OCI-LY1 (cell line): ENCODE measurements at regions not wholly inside any gene's neighbourhood (a gene's known extent, or its start where the extent isn't known, plus 50 kb on each side); places are given as distances from the start of the nearest gene placed in this dataset.

Source experiments
- H2AFZ ChIP-seq: fragments of 200-600 bp; sonication (generic), shearing (Covaris generic); 2 replicates; pipeline ENCODE4 v1.6.0; 2014; ENCODE audit warnings: antibody characterized with exemption, mild to moderate bottlenecking, low read length
- H3F3A ChIP-seq: fragments of 200-600 bp; sonication (generic), shearing (Covaris generic); 2 replicates; pipeline ENCODE4 v1.6.0; 2014; ENCODE audit warnings: mild to moderate bottlenecking, antibody characterized with exemption, low read length, moderate library complexity; ENCODE audit not compliant: insufficient read depth
- H3K27ac ChIP-seq: fragments of 200-600 bp; sonication (generic); 2 replicates; pipeline ENCODE4 v1.5.1; 2014; ENCODE audit warnings: low read length, mixed run types, mild to moderate bottlenecking, low read depth; ENCODE audit not compliant: poor library complexity, severe bottlenecking
- H3K27me3 ChIP-seq: fragments of 200-600 bp; sonication (generic); 2 replicates; pipeline ENCODE4 v1.6.0; 2014; ENCODE audit warnings: antibody characterized with exemption, mild to moderate bottlenecking, low read length, moderate library complexity; ENCODE audit not compliant: insufficient read depth
- H3K36me3 ChIP-seq: fragments of 200-600 bp; sonication (generic); 2 replicates; pipeline ENCODE4 v1.6.1; 2014; ENCODE audit warnings: mild to moderate bottlenecking, antibody characterized with exemption, low read length, moderate library complexity, mixed read lengths; ENCODE audit not compliant: insufficient read depth
- H3K4me1 ChIP-seq: fragments of 200-600 bp; sonication (generic); 2 replicates; pipeline ENCODE4 v1.5.1; 2014; ENCODE audit warnings: mild to moderate bottlenecking, low read length, moderate library complexity; ENCODE audit not compliant: insufficient read depth, severe bottlenecking
- H3K4me2 ChIP-seq: fragments of 200-600 bp; sonication (generic), shearing (Covaris generic); 2 replicates; pipeline ENCODE4 v1.6.1; 2014; ENCODE audit warnings: low read length
- H3K4me3 ChIP-seq: fragments of 200-600 bp; sonication (generic); 2 replicates; pipeline ENCODE4 v1.5.1; 2014; ENCODE audit warnings: low read length, low read depth, mild to moderate bottlenecking, mixed read lengths; ENCODE audit not compliant: poor library complexity, severe bottlenecking
- H3K79me2 ChIP-seq: fragments of 200-600 bp; shearing (Covaris generic); 2 replicates; pipeline ENCODE4 v1.6.1; 2016; ENCODE audit warnings: mixed run types, low read length, mixed read lengths; ENCODE audit not compliant: insufficient read depth
- H3K9ac ChIP-seq: fragments of 200-600 bp; sonication (generic), shearing (Covaris generic); 2 replicates; pipeline ENCODE4 v1.6.1; 2014; ENCODE audit warnings: mild to moderate bottlenecking, low read length, mixed read lengths
- H3K9me2 ChIP-seq: fragments of 200-600 bp; sonication (generic), shearing (Covaris generic); 2 replicates; pipeline ENCODE4 v1.6.1; 2014; ENCODE audit warnings: low read depth, mild to moderate bottlenecking, low read length, mixed read lengths
- H3K9me3 ChIP-seq: fragments of 200-600 bp; shearing (Covaris generic); 2 replicates; pipeline ENCODE4 v1.6.1; 2014; ENCODE audit warnings: low read length, mixed read lengths
- H4K20me1 ChIP-seq: fragments of 200-600 bp; sonication (generic), shearing (Covaris generic); 2 replicates; pipeline ENCODE4 v1.6.0; 2016; ENCODE audit warnings: mild to moderate bottlenecking, low read length; ENCODE audit not compliant: insufficient read depth
- EZH2 ChIP-seq: fragments of 200-600 bp; sonication (generic), shearing (Covaris generic); IDR thresholded peaks from 2 replicates; pipeline ENCODE4 v1.8.0; 2017; ENCODE audit warnings: borderline replicate concordance, mixed run types, mild to moderate bottlenecking, antibody characterized with exemption, low read length, moderate library complexity, mixed read lengths
- TF ChIP-seq, protein P1 (sequence below): fragments of 200-600 bp; sonication (generic), shearing (Covaris generic); IDR thresholded peaks from 2 replicates; pipeline ENCODE4 v1.5.1; 2017; ENCODE audit warnings: mild to moderate bottlenecking, antibody characterized with exemption, low read length, moderate library complexity, mixed read lengths

DNA sequence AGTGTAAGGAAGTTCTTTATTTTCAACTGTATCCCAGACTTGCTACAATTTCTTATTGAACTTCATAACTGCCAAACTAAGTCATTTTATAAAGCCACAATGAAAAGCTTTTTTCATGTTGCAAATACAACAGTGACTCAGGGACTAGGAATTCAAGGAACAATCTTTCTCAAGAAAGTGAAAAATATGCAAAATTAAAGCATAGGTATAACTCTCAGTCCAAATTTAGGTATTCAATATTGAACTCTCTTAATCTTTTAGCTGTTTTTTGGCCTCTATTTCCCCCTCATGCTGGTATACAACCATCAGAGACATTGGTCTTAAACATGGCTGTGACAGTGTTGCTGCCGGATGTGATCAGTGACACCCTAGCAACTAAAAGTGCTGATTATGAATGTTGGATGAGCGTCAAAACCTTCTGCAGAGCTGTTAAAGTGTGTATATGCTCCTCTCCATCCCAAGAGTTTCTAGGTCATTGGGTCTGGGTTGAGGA is 476.9 kb downstream of the ZNF385D start:
- H3K79me2 ChIP-seq, result no peaks in the 10 kb centered on the region
- H3K27ac ChIP-seq, result no peak overlapping the region
- no peaks in the 10 kb centered on the region for H3K9me3 ChIP-seq
- no peak overlapping the region for H2AFZ ChIP-seq
- no peaks in the 10 kb centered on the region for H3K4me1 ChIP-seq
- no peaks in the 10 kb centered on the region for H3K27me3 ChIP-seq
- no peaks in the 10 kb centered on the region for H3K36me3 ChIP-seq
- H3K9ac ChIP-seq, result no peak overlapping the region
- H4K20me1 ChIP-seq, result no peaks in the 10 kb centered on the region
- no peak overlapping the region for H3K4me3 ChIP-seq
- no peak overlapping the region for H3K4me2 ChIP-seq
- no peaks in the 10 kb centered on the region for H3F3A ChIP-seq
- H3K9me2 ChIP-seq, result no peaks in the 10 kb centered on the region
- TF ChIP-seq, protein P1, sequence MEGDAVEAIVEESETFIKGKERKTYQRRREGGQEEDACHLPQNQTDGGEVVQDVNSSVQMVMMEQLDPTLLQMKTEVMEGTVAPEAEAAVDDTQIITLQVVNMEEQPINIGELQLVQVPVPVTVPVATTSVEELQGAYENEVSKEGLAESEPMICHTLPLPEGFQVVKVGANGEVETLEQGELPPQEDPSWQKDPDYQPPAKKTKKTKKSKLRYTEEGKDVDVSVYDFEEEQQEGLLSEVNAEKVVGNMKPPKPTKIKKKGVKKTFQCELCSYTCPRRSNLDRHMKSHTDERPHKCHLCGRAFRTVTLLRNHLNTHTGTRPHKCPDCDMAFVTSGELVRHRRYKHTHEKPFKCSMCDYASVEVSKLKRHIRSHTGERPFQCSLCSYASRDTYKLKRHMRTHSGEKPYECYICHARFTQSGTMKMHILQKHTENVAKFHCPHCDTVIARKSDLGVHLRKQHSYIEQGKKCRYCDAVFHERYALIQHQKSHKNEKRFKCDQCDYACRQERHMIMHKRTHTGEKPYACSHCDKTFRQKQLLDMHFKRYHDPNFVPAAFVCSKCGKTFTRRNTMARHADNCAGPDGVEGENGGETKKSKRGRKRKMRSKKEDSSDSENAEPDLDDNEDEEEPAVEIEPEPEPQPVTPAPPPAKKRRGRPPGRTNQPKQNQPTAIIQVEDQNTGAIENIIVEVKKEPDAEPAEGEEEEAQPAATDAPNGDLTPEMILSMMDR, result no peak
- TF ChIP-seq EZH2, result no peak

DNA sequence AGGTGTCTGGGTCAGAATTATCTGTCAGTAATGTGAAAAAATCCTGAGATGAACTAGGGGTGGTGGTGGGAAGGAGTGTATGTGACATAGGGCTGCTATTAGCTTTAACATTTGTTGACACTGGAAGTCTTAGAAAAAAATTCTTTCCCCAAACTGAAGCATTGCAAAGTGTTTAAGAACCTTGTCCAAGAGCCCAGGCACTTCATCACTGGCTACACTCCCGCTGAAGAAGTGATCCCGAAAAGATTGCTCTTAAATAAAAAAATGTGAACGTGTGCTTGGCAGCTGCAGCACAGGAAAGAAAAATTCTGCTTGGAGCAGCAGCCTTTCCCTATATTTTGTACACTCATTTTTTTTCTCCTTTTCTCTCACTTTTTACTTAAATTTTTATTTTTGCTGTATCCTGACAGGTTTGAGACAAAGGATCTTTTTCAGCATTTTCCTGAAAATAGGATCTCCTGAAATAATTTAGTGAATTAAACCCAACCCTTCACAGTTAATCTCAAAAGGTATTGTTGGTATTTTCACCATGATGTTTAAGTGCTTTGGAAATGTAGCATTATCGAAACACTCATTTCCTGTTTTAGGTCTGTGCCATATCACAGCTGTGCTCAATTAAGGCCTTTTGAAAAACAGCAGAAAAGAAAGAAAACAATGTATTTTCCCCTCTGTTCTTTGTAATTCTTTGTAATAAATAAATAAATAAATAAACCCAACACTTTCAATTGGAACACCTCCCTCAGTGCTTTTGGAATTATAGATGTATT is 477.6 kb downstream of the ZNF385D start:
- Histone ChIP-seq H3K9me2 (no peaks in the 10 kb centered on the region), H4K20me1 (no peaks in the 10 kb centered on the region), H3K79me2 (no peaks in the 10 kb centered on the region), H3K36me3 (no peaks in the 10 kb centered on the region), H3K27me3 (no peaks in the 10 kb centered on the region), H3K4me3 (no peak overlapping the region), H2AFZ (no peak overlapping the region), H3F3A (no peaks in the 10 kb centered on the region), H3K27ac (no peak overlapping the region), H3K9ac (no peak overlapping the region), H3K4me1 (no peaks in the 10 kb centered on the region), H3K9me3 (no peaks in the 10 kb centered on the region), H3K4me2 (no peak overlapping the region)
- TF ChIP-seq, protein P1, result no peak
- no peak for TF ChIP-seq EZH2

DNA sequence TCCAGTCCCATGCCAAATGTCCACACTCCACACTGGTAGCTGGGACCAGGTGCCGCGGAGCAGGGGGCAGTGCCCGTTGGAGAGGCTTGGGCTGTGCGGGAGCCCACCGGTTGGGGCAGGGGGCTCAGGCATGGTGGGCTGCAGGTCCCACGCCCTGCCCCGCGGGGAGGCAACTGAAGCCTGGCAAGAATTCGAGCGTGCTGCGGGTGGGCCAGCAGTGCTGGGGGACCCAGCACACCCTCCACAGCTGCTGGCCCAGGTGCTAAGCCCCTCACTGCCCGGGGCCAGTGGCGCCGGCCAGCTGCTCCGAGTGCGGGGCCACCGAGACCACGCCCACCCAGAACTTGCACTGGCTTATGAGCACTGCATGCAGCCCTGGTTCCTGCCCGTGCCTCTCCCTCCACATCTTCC is 479.4 kb downstream of the ZNF385D start:
- H3F3A ChIP-seq, result no peaks in the 10 kb centered on the region
- H3K4me2 ChIP-seq, result no peak overlapping the region
- H3K4me3 ChIP-seq, result no peak overlapping the region
- no peaks in the 10 kb centered on the region for H3K4me1 ChIP-seq
- no peaks in the 10 kb centered on the region for H4K20me1 ChIP-seq
- H3K9me2 ChIP-seq, result no peaks in the 10 kb centered on the region
- no peak overlapping the region for H2AFZ ChIP-seq
- no peaks in the 10 kb centered on the region for H3K9me3 ChIP-seq
- H3K79me2 ChIP-seq, result no peaks in the 10 kb centered on the region
- H3K27me3 ChIP-seq, result no peaks in the 10 kb centered on the region
- no peak overlapping the region for H3K9ac ChIP-seq
- TF ChIP-seq, protein P1, result no peak
- TF ChIP-seq EZH2, result no peak
- H3K27ac ChIP-seq, result no peak overlapping the region
- H3K36me3 ChIP-seq, result no peaks in the 10 kb centered on the region
